ENCODE measurements at regions not wholly inside any gene's neighbourhood (a gene's known extent, or its start where the extent isn't known, plus 50 kb on each side); places are given as distances from the start of the nearest gene placed in this dataset.

DNA sequence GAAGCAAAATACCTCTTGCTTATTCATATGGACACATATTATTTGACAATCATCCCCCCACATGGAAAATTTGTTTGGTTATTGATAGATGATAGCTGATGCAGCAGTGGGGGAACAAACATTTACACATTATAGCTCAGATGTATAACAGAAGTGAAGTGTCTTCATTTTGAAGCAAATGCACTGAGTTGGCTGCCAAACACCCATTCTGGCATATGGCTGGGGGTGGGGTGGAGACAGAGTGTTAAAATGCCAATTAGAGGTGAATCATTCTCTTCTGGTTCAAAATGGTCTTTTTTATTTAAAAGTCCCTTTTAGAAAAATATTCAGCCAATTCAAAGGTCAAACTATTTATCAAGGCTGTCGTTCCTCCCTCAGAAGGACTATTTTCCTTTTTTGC lies 157.3 kb upstream of the TRPC6 start:
- Histone ChIP-seq H2BK20ac (ENCODE audit: low read length) (no peak overlapping the region), H3K23ac (ENCODE audit: insufficient read length) (no peak overlapping the region), H4K5ac (ENCODE audit: insufficient read length, low read depth, low read length) (no peak overlapping the region), H3K36me3 (ENCODE audit: control insufficient read depth in 2 of 4, insufficient read depth in 4 of 4, low read length in 3 of 4) (no peaks in the 10 kb centered on the region), H4K91ac (replicated peaks; ENCODE audit: insufficient read length, low read length) (no peak overlapping the region), H3K56ac (replicated peaks; ENCODE audit: insufficient read length, low read depth, low read length) (no peak overlapping the region), H3K4me3 (ENCODE audit: extremely low read depth in 1 of 4, insufficient read depth in 2 of 4, low read depth in 3 of 4, low read length in 4 of 4) (no peak overlapping the region), H3K18ac (ENCODE audit: extremely low read depth, low read length) (no peak overlapping the region), H3K27me3 (replicated peaks in 1 of 4; ENCODE audit: control insufficient read depth in 3 of 4, extremely low read depth in 1 of 4, insufficient read depth in 3 of 4, low read length in 3 of 4) (no peaks in the 10 kb centered on the region), H2BK5ac (ENCODE audit: low read depth, low read length) (no peak overlapping the region), H3K4ac (replicated peaks; ENCODE audit: insufficient read length, low read depth, low read length) (no peak overlapping the region), H2AK5ac (ENCODE audit: low read depth, low read length) (no peak overlapping the region), H3K9me3 (ENCODE audit: insufficient read depth in 2 of 2, low read depth in 1 of 2, low read length in 1 of 2) (no peaks in the 10 kb centered on the region), H2BK12ac (ENCODE audit: low read depth, low read length) (no peak overlapping the region), H4K8ac (ENCODE audit: extremely low read depth, insufficient read depth, low read length) (no peak overlapping the region), H3K9ac (replicated peaks in 1 of 4; ENCODE audit: extremely low read depth in 1 of 4, low read depth in 3 of 4, low read length in 3 of 4) (no peak overlapping the region), H3K79me1 (ENCODE audit: low read depth, low read length) (no peaks in the 10 kb centered on the region), H3K79me2 (ENCODE audit: control insufficient read depth in 1 of 2, insufficient read depth in 2 of 2, low read length in 2 of 2) (no peaks in the 10 kb centered on the region), H3K14ac (ENCODE audit: insufficient read length) (no peak overlapping the region), H3K23me2 (ENCODE audit: low read depth, low read length) (no peaks in the 10 kb centered on the region), H2BK15ac (ENCODE audit: low read length) (no peak overlapping the region), H3K27ac (ENCODE audit: low read depth, low read length) (no peak overlapping the region), H3K4me2 (ENCODE audit: insufficient read depth in 1 of 2, low read depth in 2 of 2, low read length in 2 of 2) (no peak overlapping the region), H4K20me1 (replicated peaks in 1 of 2; ENCODE audit: control insufficient read depth in 1 of 2, insufficient read depth in 2 of 2, low read length in 2 of 2) (no peaks in the 10 kb centered on the region), H2BK120ac (replicated peaks; ENCODE audit: low read depth, low read length) (no peak overlapping the region), H3K4me1 (replicated peaks in 1 of 4; ENCODE audit: control insufficient read depth in 3 of 4, insufficient read depth in 4 of 4, low read length in 3 of 4) (no peaks in the 10 kb centered on the region), H2AFZ (ENCODE audit: low read length) (no peak overlapping the region)
- no peak for DNase-seq (ENCODE audit: low read depth in 1 of 2, low spot score in 2 of 2)
- FAIRE-seq = no peak
- TF ChIP-seq RXRA (IDR thresholded peaks at IDR 0.05; ENCODE audit: insufficient read depth, low read depth, low read length) (no peak), CTBP2 (IDR thresholded peaks at IDR 0.05; ENCODE audit: borderline replicate concordance, insufficient read depth, insufficient read length, low read length) (no peak), BACH1 (IDR thresholded peaks at IDR 0.05; ENCODE audit: low read length) (no peak), BCL11A (IDR thresholded peaks at IDR 0.05; ENCODE audit: low read depth in 2 of 2, low read length in 2 of 2) (no peak), CEBPB (IDR thresholded peaks at IDR 0.05; ENCODE audit: low read depth, low read length) (no peak), TBP (IDR thresholded peaks at IDR 0.05; ENCODE audit: low read depth, low read length) (no peak), HDAC2 (IDR thresholded peaks at IDR 0.05; ENCODE audit: borderline replicate concordance in 1 of 2, low read depth in 2 of 2, low read length in 2 of 2) (no peak), CBX5 (IDR thresholded peaks at IDR 0.05; ENCODE audit: low read depth, low read length) (no peak), PHF8 (conservative IDR thresholded peaks at IDR 0.05; ENCODE audit: low read depth, low read length) (no peak), SP1 (IDR thresholded peaks at IDR 0.05; ENCODE audit: low read depth, low read length) (no peak), CREB1 (IDR thresholded peaks at IDR 0.05) (no peak)
- TF ChIP-seq, protein P1, sequence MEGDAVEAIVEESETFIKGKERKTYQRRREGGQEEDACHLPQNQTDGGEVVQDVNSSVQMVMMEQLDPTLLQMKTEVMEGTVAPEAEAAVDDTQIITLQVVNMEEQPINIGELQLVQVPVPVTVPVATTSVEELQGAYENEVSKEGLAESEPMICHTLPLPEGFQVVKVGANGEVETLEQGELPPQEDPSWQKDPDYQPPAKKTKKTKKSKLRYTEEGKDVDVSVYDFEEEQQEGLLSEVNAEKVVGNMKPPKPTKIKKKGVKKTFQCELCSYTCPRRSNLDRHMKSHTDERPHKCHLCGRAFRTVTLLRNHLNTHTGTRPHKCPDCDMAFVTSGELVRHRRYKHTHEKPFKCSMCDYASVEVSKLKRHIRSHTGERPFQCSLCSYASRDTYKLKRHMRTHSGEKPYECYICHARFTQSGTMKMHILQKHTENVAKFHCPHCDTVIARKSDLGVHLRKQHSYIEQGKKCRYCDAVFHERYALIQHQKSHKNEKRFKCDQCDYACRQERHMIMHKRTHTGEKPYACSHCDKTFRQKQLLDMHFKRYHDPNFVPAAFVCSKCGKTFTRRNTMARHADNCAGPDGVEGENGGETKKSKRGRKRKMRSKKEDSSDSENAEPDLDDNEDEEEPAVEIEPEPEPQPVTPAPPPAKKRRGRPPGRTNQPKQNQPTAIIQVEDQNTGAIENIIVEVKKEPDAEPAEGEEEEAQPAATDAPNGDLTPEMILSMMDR (IDR thresholded peaks at IDR 0.05; ENCODE audit: control extremely low read depth in 1 of 3, insufficient read depth in 1 of 3, low read depth in 1 of 3, low read length in 3 of 3) = no peak
- CTCF ChIA-PET (ENCODE audit: partially characterized antibody) = interaction anchor here (0.6 to 1.3 kb wide), 2 partner anchors 19 to 552 kb away, joined by 3 to 5 read pairs; no protein-coding TSS in a partner anchor
- POLR2A ChIA-PET (ENCODE audit: partially characterized antibody) = interaction anchor here (0.6 kb wide), 1 partner anchor 255 kb away, joined by 3 read pairs; no protein-coding TSS in a partner anchor
- WGBS, 2 experiments (ENCODE audit: extremely low coverage in 1 of 2, insufficient coverage in 1 of 2, insufficient read length in 1 of 2, insufficient replicate concordance in 2 of 2, low coverage in 1 of 2, low lambda C conversion rate in 2 of 2, missing lambda C conversion rate in 1 of 2) = 79% methylated on average over 1 of the region's 1 CpG; no CpG with 5 or more reads in 1 of the 2 experiments
